ENCODE measurements at regions not wholly inside any gene's neighbourhood (a gene's known extent, or its start where the extent isn't known, plus 50 kb on each side); places are given as distances from the start of the nearest gene placed in this dataset.
"Not testable (repeated sequence)": the region's sequence is repeated elsewhere in the genome, so short reads cannot be mapped to it uniquely, and the experiment has no call there.

DNA sequence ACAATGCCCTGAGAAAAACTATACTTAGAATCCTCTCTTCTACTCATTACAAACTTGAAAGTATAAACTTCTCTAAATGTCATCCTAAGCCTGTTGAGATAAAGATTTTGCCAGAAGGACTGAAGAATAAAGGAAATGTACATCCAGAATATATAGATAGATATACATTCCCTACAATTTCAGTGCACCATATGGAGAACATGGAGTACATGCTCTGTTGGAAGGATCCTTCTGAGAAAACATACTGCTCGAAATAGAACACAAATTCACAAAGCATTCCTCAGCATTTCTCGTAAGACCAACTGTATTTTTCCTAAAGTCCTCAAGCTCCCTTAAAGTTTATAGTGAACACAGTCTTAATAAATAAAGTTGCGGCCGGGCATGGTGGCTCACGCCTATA lies 69.7 kb upstream of the RASA1 start:
- DNase-seq (ENCODE audit: low read depth): no peak

GRCh38 chr5:87199246-87199645 lies 68.4 kb upstream of the RASA1 start:
- DNase-seq (ENCODE audit: low read depth): not testable (repeated sequence)

DNA sequence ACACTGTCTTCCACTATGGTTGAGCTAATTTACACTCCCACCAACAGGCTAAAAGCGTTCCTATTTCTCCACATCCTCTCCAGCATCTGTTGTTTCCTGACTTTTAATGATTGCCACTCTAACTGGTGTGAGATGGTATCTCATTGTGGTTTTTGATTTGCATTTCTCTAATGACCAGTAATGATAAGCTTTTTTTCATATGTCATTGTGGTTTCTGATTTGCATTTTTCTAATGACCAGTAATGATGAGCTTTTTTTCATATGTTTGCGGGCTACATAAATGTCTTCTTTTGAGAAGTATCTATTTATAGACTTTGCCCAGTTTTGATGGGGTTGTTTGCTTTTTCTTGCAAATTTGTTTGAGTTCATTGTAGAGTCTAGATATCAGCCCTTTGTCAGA lies 68.0 kb upstream of the RASA1 start:
- DNase-seq (ENCODE audit: low read depth): not testable (repeated sequence)

DNA sequence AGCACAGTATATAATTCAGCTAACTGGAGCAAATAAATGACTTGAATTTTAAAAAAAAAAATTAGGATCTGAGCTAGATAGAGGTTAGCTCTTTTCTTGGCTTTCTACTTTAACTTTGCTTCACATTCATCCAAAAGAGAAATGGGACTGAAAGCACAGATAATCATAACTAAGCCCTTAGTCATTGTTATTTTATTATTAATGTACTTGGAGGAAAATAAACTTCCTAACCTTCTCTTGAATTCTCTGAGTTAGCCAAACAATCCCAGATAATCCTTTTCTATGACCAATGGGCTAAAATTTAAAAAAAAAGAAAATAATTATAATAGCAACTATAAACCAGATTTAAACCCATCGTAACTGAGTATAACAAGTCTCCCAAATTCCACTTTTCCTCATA lies 57.6 kb upstream of the RASA1 start:
- no peak for DNase-seq (ENCODE audit: low read depth)

DNA sequence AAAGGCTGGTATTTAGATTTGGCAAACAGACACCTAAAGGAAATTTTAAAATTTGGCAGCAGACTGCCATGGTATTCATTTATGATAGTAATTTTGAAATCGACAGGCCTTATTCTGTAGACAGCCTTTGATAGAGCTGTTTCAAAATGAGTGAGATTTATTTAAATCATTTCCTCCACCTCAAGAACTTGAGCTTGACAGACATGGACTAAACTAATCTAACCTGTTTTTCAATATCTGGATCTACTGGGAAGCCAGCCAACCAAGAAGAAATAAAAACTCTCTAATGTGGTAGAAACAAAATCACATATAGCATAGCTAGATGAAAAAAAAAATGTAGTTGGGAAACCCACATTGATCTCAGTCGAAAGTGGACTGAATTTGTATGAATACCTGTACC lies 56.9 kb upstream of the RASA1 start:
- DNase-seq (ENCODE audit: low read depth): no peak

- DNase-seq (ENCODE audit: low read depth): no peak
Measured at GRCh38 chr5:87211676-87212075, 56.0 kb upstream of the RASA1 start.

- DNase-seq (ENCODE audit: low read depth): not testable (repeated sequence)
Measured at GRCh38 chr5:87212183-87212582, 55.5 kb upstream of the RASA1 start.

DNA sequence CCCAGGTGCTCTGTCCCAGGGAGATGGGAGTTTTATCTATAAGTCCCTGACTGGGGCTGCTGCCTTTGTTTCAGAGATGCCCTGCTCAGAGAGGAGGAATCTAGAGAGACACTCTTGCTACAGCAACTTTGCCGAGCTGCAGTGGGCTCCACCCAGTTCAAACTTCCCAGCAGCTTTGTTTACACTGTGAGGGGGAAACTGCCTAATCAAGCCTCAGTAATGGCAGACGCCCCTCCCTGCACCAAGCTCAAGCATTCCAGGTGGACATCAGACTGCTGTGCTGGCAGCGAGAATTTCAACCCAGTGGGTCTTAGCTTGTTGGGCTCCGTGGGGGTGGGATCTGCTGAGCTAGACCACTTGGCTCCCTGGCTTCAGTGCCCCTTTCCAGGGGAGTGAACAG lies 50.2 kb upstream of the RASA1 start:
- not testable (repeated sequence) for DNase-seq (ENCODE audit: low read depth)

Data from amniotic epithelial cell (primary cell).